ENCODE measurements at regions not wholly inside any gene's neighbourhood (a gene's known extent, or its start where the extent isn't known, plus 50 kb on each side); places are given as distances from the start of the nearest gene placed in this dataset.
A peak's percentile ranks its signal among the peaks of the same experiment; 100 is the strongest.

GRCh38 chr1:178621822-178622221 is 103.2 kb upstream of the RALGPS2 start:
- H3K9ac ChIP-seq (ENCODE audit: low read length), result no peak overlapping the region
- TF ChIP-seq CEBPB (IDR thresholded peaks at IDR 0.05; ENCODE audit: low read depth), result no peak
- TF ChIP-seq, protein P1, sequence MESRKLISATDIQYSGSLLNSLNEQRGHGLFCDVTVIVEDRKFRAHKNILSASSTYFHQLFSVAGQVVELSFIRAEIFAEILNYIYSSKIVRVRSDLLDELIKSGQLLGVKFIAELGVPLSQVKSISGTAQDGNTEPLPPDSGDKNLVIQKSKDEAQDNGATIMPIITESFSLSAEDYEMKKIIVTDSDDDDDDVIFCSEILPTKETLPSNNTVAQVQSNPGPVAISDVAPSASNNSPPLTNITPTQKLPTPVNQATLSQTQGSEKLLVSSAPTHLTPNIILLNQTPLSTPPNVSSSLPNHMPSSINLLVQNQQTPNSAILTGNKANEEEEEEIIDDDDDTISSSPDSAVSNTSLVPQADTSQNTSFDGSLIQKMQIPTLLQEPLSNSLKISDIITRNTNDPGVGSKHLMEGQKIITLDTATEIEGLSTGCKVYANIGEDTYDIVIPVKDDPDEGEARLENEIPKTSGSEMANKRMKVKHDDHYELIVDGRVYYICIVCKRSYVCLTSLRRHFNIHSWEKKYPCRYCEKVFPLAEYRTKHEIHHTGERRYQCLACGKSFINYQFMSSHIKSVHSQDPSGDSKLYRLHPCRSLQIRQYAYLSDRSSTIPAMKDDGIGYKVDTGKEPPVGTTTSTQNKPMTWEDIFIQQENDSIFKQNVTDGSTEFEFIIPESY (IDR thresholded peaks at IDR 0.05; ENCODE audit: extremely low read depth, insufficient replicate concordance, low read length), result no peak
- TF ChIP-seq EZH2 (IDR thresholded peaks at IDR 0.05), result no peak
- no peak for TF ChIP-seq CBX3 (IDR thresholded peaks at IDR 0.05; ENCODE audit: low read depth)
- no peaks in the 10 kb centered on the region for H3K79me2 ChIP-seq (ENCODE audit: insufficient read depth, low read length)
- peaks cover 0 to 4% of the 10 kb centered on the region in 2 experiments; a peak in 1 of 4 replicates for H3K4me1 ChIP-seq (ENCODE audit: control insufficient read depth in 1 of 2, insufficient read depth in 2 of 2, low read length in 2 of 2)
- intact Hi-C loops (cut with micrococcal nuclease), result no loop called here
- no peak overlapping the region for H3K4me2 ChIP-seq (ENCODE audit: low read length)
- H3K27ac ChIP-seq (ENCODE audit: low read depth, low read length), result no peak overlapping the region
- no peaks in the 10 kb centered on the region for H3K36me3 ChIP-seq (ENCODE audit: control insufficient read depth in 1 of 2, insufficient read depth in 2 of 2, low read length in 2 of 2)
- H3K9me2 ChIP-seq (ENCODE audit: insufficient read depth), result no peaks in the 10 kb centered on the region
- ChIA-PET POLR2A (no interaction called here), CTCF (no interaction called here), RAD21 (ENCODE audit: low non-redundant PET in 1 of 2, low total read pairs in 2 of 2, uncharacterized antibody in 2 of 2, unreplicated experiment in 2 of 2) (no interaction called here)
- no peaks in the 10 kb centered on the region; a peak in 1 of 4 replicates for H3K9me3 ChIP-seq (ENCODE audit: control insufficient read depth in 1 of 2, insufficient read depth in 1 of 2, low read depth in 1 of 2, low read length in 2 of 2)
- DNase-seq (ENCODE audit: low read depth, low spot score), result no peak
- no peak for ATAC-seq
- H3K4me3 ChIP-seq (replicated peaks in 1 of 2; ENCODE audit: low read depth in 1 of 2, low read length in 2 of 2), result no peak overlapping the region
- no peaks in the 10 kb centered on the region for H3K27me3 ChIP-seq (ENCODE audit: insufficient read depth, low read length)
- no TSS peak for BruUV-seq (replicated peaks)
- no peak overlapping the region for H2AFZ ChIP-seq (ENCODE audit: low read depth, low read length, poor library complexity, severe bottlenecking)
- H4K20me1 ChIP-seq (ENCODE audit: insufficient read depth), result no peaks in the 10 kb centered on the region

DNA sequence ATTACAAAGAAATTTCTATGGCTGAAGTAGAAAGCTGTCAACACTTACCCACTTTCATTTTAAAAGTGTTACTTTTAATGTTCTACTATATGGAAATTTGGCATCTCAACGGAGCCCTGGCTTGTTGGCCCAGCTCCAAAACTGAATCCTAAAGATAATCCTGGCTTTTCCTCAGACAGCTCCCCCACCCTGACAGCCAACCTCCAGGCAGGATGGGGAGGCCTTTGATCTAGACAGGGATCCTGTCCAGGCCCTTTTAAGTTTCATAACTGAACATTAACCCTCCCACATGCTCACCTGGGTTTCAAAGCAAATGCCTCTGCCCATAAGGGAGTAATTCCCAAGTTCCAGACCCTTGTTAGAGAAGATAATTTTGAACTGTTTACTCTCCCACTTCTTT is 99.3 kb upstream of the RALGPS2 start:
- H2AFZ ChIP-seq (ENCODE audit: low read depth, low read length, poor library complexity, severe bottlenecking), result no peak overlapping the region
- H3K36me3 ChIP-seq (ENCODE audit: control insufficient read depth in 1 of 2, insufficient read depth in 2 of 2, low read length in 2 of 2), result no peaks in the 10 kb centered on the region
- H3K27ac ChIP-seq (ENCODE audit: low read depth, low read length), result no peak overlapping the region
- CTCF ChIA-PET, result no interaction called here
- BruUV-seq (replicated peaks), result no TSS peak
- TF ChIP-seq EZH2 (IDR thresholded peaks at IDR 0.05) (no peak), POLR2A (IDR thresholded peaks at IDR 0.05; ENCODE audit: borderline replicate concordance, extremely low read depth, insufficient read depth, insufficient read length) (no peak), TCF7L2 (IDR thresholded peaks at IDR 0.05; ENCODE audit: borderline replicate concordance, extremely low read depth, insufficient read depth, insufficient read length) (peak; percentile 72)
- no peaks in the 10 kb centered on the region for H3K9me3 ChIP-seq (ENCODE audit: control insufficient read depth in 1 of 2, insufficient read depth in 1 of 2, low read depth in 1 of 2, low read length in 2 of 2)
- POLR2A ChIA-PET, result no interaction called here
- H3K4me3 ChIP-seq (replicated peaks in 1 of 2; ENCODE audit: low read depth in 1 of 2, low read length in 2 of 2), result no peak overlapping the region
- H4K20me1 ChIP-seq (ENCODE audit: insufficient read depth), result no peaks in the 10 kb centered on the region
- ATAC-seq, result no peak
- no peaks in the 10 kb centered on the region for H3K79me2 ChIP-seq (ENCODE audit: insufficient read depth, low read length)
- no peak overlapping the region; the same call in 1 of the 2 replicates for H3K4me2 ChIP-seq (ENCODE audit: low read length)
- no peaks in the 10 kb centered on the region for H3K27me3 ChIP-seq (ENCODE audit: insufficient read depth, low read length)
- intact Hi-C loops (cut with micrococcal nuclease), result no loop called here
- H3K4me1 ChIP-seq (ENCODE audit: control insufficient read depth in 1 of 2, insufficient read depth in 2 of 2, low read length in 2 of 2), result peaks cover 0 to 4% of the 10 kb centered on the region in 2 experiments; a peak in 1 of 4 replicates
- no peaks in the 10 kb centered on the region for H3K9me2 ChIP-seq (ENCODE audit: insufficient read depth)
- DNase-seq (ENCODE audit: low read depth, low spot score), result no peak
- RAD21 ChIA-PET (ENCODE audit: low non-redundant PET in 1 of 2, low total read pairs in 2 of 2, uncharacterized antibody in 2 of 2, unreplicated experiment in 2 of 2), result no interaction called here
- H3K9ac ChIP-seq (ENCODE audit: low read length), result no peak overlapping the region
